Keratinocyte (primary cell): ENCODE measurements at regions not wholly inside any gene's neighbourhood (a gene's known extent, or its start where the extent isn't known, plus 50 kb on each side); places are given as distances from the start of the nearest gene placed in this dataset.

Experiments used
- DNase-seq: peaks from one replicate; pipeline ENCODE4 v3.0.0-alpha.2; 2011; ENCODE audit warnings: low read depth, missing footprints, low spot score
- FAIRE-seq: peaks from 2 replicates; lab custom pipeline; 2011; peaks lifted over from hg19 to GRCh38; lab: Jason Lieb, UNC
- H2AFZ ChIP-seq: 2 replicates; pipeline ENCODE4 v1.6.0; 2012; ENCODE audit warnings: low read length, control low read depth, inconsistent platforms; ENCODE audit not compliant: control insufficient read depth
- H3K27ac ChIP-seq: 2 replicates; pipeline ENCODE4 v1.5.1; 2011; ENCODE audit warnings: low read length; ENCODE audit not compliant: control insufficient read depth, insufficient read depth
- H3K27me3 ChIP-seq: 3 replicates; pipeline ENCODE4 v1.6.0; 2011; ENCODE audit warnings: low read length; ENCODE audit not compliant: control insufficient read depth, insufficient read depth; ENCODE audit errors: extremely low read depth
- H3K36me3 ChIP-seq, 2 experiments: 2 replicates in 1 of 2; 3 replicates in 1 of 2; pipeline ENCODE4 v1.5.1; 2011; ENCODE audit warnings: low read length in 2 of 2, mild to moderate bottlenecking in 1 of 2; ENCODE audit not compliant: control insufficient read depth in 2 of 2, insufficient read depth in 2 of 2; ENCODE audit errors: extremely low read depth in 1 of 2
- H3K4me1 ChIP-seq: 3 replicates; pipeline ENCODE4 v1.5.1; 2011; ENCODE audit warnings: low read length; ENCODE audit not compliant: control insufficient read depth, insufficient read depth; ENCODE audit errors: extremely low read depth
- H3K4me2 ChIP-seq: 3 replicates; pipeline ENCODE4 v1.6.0; 2011; ENCODE audit warnings: low read depth, low read length; ENCODE audit not compliant: control insufficient read depth, insufficient read depth; ENCODE audit errors: extremely low read depth
- H3K4me3 ChIP-seq, 3 experiments: fragments of 200-600 bp in 1 of 3; sonication (generic) in 1 of 3; 2 replicates in 2 of 3; 3 replicates in 1 of 3; pipeline ENCODE4 v1.5.1; 2011 to 2016; ENCODE audit warnings: low read length in 3 of 3, mild to moderate bottlenecking in 3 of 3, control low read depth in 2 of 3, inconsistent platforms in 1 of 3, low read depth in 1 of 3, mixed read lengths in 1 of 3, mixed run types in 1 of 3, moderate library complexity in 1 of 3; ENCODE audit not compliant: control insufficient read depth in 2 of 3, insufficient read depth in 2 of 3; ENCODE audit errors: extremely low read depth in 1 of 3
- H3K79me2 ChIP-seq: 2 replicates; pipeline ENCODE4 v1.6.0; 2012; ENCODE audit warnings: low read length; ENCODE audit not compliant: control insufficient read depth, insufficient read depth
- H3K9ac ChIP-seq: 3 replicates; pipeline ENCODE4 v1.6.0; 2011; ENCODE audit warnings: low read length; ENCODE audit not compliant: control insufficient read depth, insufficient read depth; ENCODE audit errors: extremely low read depth
- H3K9me1 ChIP-seq: 3 replicates; pipeline ENCODE4 v1.6.0; 2011; ENCODE audit warnings: low read length; ENCODE audit not compliant: control insufficient read depth, insufficient read depth; ENCODE audit errors: extremely low read depth
- H3K9me3 ChIP-seq: 2 replicates; pipeline ENCODE4 v1.5.1; 2012; ENCODE audit warnings: low read depth, low read length; ENCODE audit not compliant: control insufficient read depth
- H4K20me1 ChIP-seq: 3 replicates; pipeline ENCODE4 v1.6.0; 2011; ENCODE audit warnings: low read length; ENCODE audit not compliant: control insufficient read depth, insufficient read depth; ENCODE audit errors: extremely low read depth
- CTCF ChIP-seq, 3 experiments: IDR thresholded peaks in 1 of 3; conservative IDR thresholded peaks in 1 of 3; optimal IDR thresholded peaks in 1 of 3; 2 replicates in 2 of 3; 3 replicates in 1 of 3; pipeline versions ENCODE3 to v1.5.1; 2011; ENCODE audit warnings: low read length in 3 of 3, mild to moderate bottlenecking in 3 of 3, moderate library complexity in 2 of 3, control low read depth in 1 of 3, inconsistent platforms in 1 of 3; ENCODE audit not compliant: insufficient read depth in 2 of 3; ENCODE audit errors: extremely low read depth in 1 of 3
- EZH2 ChIP-seq: IDR thresholded peaks from one replicate; pipeline ENCODE4 v1.6.1; 2012; ENCODE audit warnings: inconsistent platforms, mild to moderate bottlenecking, low read length, moderate library complexity
- dilution Hi-C: fragments of 300-500 bp; cut with MboI; formaldehyde crosslinking; loops from one replicate; pipeline ENCODE4 v1.7.0; 2020; ENCODE audit warnings: low sequenced_read_pairs; ENCODE audit not compliant: extremely low pct_ligation_motif_present

DNA sequence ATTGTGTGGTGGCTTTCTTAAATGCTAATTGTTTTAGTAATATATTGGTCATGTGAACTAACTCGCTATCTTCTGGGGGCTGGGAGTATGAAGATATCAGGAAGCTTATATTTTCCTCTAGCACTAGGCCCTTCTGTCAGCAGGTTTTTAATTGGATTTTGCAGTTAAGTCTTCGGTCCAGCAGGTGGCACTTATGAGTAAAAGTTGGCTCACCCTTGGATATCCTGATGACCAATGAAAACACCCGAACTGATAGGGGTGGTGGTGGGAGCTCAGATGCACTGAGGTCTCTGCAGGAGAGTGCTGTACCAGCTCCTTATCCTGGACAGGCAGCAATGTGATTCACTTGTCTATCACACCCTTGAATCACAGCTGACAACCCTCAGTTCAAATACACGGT lies 1365.8 kb upstream of the DIAPH2 start:
- Histone ChIP-seq H3K9me3 (no peaks in the 10 kb centered on the region), H4K20me1 (no peaks in the 10 kb centered on the region), H3K36me3 (no peaks in the 10 kb centered on the region), H3K27ac (no peak overlapping the region), H3K79me2 (no peaks in the 10 kb centered on the region), H2AFZ (no peak overlapping the region), H3K9me1 (no peaks in the 10 kb centered on the region), H3K27me3 (no peaks in the 10 kb centered on the region), H3K4me3 (no peak overlapping the region), H3K9ac (no peak overlapping the region), H3K4me2 (no peak overlapping the region), H3K4me1 (no peaks in the 10 kb centered on the region)
- no peak for TF ChIP-seq EZH2
- TF ChIP-seq CTCF (optimal IDR thresholded peaks at IDR 0.05 in 1 of 3, IDR thresholded peaks at IDR 0.05 in 1 of 3, conservative IDR thresholded peaks at IDR 0.05 in 1 of 3; ENCODE audit: extremely low read depth in 1 of 3, insufficient read depth in 2 of 3, low read length in 3 of 3) = peak; percentile 16 to 40 (median 30)
- DNase-seq (no peak), FAIRE-seq (no peak)
- dilution Hi-C loops = no loop called here

DNA sequence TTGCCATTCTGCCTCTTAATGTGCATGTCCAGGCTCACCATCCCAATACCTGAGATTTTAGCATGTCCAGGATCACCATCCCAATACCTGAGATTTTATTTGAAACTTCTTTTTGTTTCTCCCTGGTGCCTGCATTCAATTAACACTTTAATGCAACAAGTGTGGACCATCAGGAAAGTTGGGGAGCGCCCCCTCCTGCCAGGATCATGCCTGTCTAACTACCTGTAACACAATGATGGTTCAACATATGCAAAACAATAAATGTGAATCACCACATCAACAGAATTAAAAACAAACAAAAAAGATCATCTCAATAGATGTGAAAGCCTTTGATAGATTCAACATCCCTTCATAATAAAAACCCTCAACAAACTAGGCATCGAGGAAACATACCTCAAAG lies 1359.5 kb upstream of the DIAPH2 start:
- H3K4me3 ChIP-seq = no peak overlapping the region
- TF ChIP-seq EZH2 = no peak
- TF ChIP-seq CTCF (optimal IDR thresholded peaks at IDR 0.05 in 1 of 3, IDR thresholded peaks at IDR 0.05 in 1 of 3, conservative IDR thresholded peaks at IDR 0.05 in 1 of 3; ENCODE audit: extremely low read depth in 1 of 3, insufficient read depth in 2 of 3, low read length in 3 of 3) = no peak
- H3K79me2 ChIP-seq = no peaks in the 10 kb centered on the region
- no peak for DNase-seq
- dilution Hi-C loops = no loop called here
- H3K9me3 ChIP-seq = no peaks in the 10 kb centered on the region
- H3K27me3 ChIP-seq = no peaks in the 10 kb centered on the region
- H3K9ac ChIP-seq = no peak overlapping the region
- FAIRE-seq = no peak
- H3K4me1 ChIP-seq = no peaks in the 10 kb centered on the region
- no peak overlapping the region for H3K27ac ChIP-seq
- no peaks in the 10 kb centered on the region for H3K36me3 ChIP-seq
- no peak overlapping the region for H3K4me2 ChIP-seq
- H3K9me1 ChIP-seq = no peaks in the 10 kb centered on the region
- no peak overlapping the region for H2AFZ ChIP-seq
- H4K20me1 ChIP-seq = no peaks in the 10 kb centered on the region
